CD4-positive, alpha-beta T cell treated with Interleukin-17A for 4 hours (primary cell): ENCODE measurements at regions not wholly inside any gene's neighbourhood (a gene's known extent, or its start where the extent isn't known, plus 50 kb on each side); places are given as distances from the start of the nearest gene placed in this dataset.
"Not testable (repeated sequence)": the region's sequence is repeated elsewhere in the genome, so short reads cannot be mapped to it uniquely, and the experiment has no call there.

ENCODE experiments used
- DNase-seq: peaks from one replicate; pipeline ENCODE4 v3.0.0-alpha.2; 2020; ENCODE audit warnings: mixed read lengths

GRCh38 chr5:33072296-33072695 is 361.2 kb downstream of the NPR3 start:
- no peak for DNase-seq

DNA sequence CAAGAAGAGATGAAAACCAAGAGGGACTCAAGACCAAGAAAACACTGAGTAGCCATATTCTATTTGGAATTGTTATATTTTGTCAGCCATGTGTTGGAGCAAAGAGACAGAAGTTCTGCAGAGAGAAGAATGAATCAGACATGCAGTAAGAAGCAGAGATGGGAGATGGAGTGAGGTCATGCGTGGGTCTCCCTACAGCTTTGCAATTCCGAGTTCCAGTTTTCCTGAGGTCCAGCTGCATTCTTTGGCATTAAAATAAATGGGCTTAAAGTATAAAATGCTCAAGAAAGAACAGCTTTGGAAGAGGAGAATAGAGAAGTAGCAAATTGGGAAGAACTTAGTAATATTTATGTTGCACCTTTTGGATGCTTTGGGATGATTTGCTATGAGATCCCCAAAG is 361.6 kb downstream of the NPR3 start:
- no peak for DNase-seq

DNA sequence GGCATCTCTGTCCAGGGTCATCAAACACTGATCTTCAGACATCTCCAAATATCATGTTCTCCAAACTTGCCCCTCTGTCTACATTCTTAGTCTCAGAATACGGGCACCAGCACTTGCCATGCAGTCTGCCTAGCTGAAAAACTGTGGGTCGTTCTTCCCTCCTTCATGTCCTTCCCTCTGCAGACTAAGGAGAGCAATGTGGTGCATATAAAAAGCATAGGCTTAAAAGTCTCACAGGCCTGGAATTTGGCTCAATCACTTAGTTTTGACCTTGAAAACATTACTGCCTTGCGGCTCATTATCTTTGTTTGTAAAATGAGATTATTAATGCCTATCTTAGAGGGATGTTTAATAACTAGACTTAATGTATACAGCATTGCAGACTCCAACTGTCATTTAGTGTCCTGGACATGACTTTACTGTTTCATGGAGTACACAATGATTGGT is 362.8 kb downstream of the NPR3 start:
- DNase-seq = no peak

DNA sequence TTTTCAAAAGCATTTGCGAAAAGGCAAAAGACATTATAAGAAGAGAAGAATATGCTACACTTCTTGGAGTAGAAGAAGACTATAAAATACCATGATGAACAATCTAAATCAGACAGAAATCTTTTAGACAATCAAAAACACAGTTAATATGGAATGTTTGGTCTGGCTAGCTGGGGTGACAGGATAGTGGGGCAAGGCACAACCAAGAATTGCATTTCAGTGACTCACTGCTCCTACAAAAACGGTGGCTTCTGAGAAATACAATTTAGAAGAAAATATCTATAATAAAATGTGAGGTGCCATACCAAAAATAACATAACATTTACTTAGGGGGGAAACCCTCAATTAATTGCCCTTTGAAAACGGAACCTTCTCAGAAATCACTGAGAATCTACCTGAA is 363.4 kb downstream of the NPR3 start:
- no peak for DNase-seq

GRCh38 chr5:33075731-33076130 is 364.6 kb downstream of the NPR3 start:
- no peak for DNase-seq

DNA sequence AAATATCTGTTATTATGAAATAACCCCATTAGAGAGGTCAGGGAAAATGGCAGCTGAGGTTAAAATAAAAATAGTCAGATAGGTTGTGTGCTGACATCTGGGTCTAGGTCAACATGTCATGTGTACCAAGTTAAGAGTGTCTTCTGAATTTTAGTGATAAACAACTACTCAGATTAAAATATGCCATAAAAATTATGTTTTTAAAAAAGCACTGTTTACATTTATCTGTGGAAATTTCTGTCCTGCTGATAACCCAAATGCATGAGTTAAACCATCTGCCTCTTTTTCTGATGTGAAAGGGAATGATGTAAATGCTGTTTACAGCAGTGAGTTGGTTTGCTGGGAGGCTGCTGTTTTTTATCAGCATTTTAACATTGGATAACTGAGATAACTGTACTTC is 361.2 kb upstream of the TARS1 start:
- DNase-seq = no peak

DNA sequence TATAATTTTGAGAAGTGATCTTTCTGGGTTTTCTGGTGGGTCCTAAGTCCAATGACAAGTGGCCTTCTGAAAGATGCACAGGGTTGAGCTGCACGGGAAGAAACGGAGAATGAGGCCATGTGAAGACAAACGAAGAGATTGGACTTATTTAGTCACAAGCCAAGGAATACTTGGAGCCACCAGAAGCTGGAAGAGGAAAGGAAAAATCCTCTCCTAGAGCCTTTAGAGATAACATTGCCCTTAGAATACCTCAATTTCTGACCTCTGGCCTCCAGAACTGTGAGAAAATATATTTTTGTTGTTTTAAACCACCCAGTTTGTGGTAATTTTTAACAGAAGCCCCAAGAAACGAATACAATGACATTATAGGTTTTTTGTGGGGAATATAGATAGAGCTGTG is 360.5 kb upstream of the TARS1 start:
- DNase-seq = no peak

GRCh38 chr5:33088176-33088575 is 352.6 kb upstream of the TARS1 start:
- no peak for DNase-seq

DNA sequence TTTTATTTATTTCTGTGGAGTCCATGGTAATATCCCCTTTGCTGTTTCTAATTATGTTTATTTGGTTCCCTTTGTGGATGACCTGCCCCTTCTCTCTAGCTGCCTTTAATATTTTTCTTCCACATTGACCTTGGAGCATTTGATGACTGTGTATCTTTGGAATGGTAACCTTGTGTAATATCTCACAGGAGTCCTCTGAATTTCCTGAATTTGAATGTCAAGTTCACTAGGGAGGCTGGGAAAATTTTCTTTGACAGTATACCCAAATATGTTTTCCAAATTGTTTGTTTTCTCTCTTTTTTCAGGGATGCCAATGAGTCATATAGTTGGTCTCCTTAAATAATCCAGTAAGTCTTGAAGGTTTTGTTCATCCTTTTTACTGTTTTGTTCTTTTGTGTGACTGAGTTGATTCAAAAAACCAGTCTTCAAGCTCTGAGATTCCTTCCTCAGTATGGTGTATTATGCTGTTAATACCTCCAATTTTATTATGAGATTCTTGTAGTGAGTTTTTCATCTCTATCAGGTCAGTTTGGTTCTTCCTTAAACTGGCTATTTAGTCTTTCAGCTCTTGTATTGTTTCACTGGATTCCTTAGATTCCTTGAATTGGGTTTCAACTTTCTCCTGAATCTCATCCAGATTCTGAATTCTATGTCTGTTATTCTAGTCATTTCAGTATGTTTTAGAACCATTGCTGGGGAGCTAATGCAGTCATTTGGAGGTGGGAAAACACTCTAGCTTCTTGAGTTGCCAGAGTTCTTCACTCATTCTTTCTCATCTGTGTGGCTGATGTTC is 349.0 kb upstream of the TARS1 start:
- no peak for DNase-seq

GRCh38 chr5:33092719-33093118 is 348.0 kb upstream of the TARS1 start:
- DNase-seq = no peak

DNA sequence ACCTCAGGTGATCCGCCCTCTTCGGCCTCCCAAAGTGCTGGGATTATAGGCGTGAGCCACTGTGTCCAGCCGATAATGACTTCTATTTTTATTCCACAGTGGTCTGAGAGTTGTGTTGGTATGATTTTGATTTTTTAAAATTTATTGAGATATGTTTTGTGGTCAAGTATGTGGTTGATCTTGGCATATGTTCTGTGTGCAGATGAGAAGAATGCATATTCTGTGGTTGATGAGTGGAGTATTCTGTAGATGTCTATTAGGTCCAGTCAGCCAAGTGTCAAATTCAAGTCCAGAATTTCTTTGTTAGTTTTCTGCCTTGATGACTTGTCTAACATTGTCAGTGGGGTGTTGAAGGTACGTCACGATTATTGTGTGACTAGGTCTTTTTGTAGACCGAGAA is 338.2 kb upstream of the TARS1 start:
- DNase-seq = no peak

DNA sequence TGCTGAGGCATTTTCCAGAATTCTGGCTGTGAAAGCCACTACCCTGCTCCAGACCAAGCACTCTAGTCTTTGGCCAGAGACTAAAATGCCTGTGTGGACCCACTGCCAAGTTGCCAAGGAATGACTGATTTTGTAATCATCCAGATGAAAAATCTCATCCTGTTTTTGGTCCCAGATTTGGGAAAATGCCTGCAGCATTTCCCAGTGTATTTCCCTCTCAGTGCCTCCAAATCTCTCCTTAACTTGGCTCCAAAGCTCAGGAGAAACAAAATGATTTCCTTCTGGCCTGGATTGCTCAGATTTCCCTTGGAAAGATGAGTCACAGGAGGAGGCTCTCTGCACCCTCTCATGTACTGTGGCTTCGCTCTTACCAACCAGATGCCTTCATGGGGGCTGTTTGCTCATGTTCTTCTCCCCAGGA is 335.2 kb upstream of the TARS1 start:
- DNase-seq = no peak

- DNase-seq = not testable (repeated sequence)
Observed at GRCh38 chr5:33110496-33110895, 330.3 kb upstream of the TARS1 start.

GRCh38 chr5:33114361-33114760 is 326.4 kb upstream of the TARS1 start:
- DNase-seq = no peak

DNA sequence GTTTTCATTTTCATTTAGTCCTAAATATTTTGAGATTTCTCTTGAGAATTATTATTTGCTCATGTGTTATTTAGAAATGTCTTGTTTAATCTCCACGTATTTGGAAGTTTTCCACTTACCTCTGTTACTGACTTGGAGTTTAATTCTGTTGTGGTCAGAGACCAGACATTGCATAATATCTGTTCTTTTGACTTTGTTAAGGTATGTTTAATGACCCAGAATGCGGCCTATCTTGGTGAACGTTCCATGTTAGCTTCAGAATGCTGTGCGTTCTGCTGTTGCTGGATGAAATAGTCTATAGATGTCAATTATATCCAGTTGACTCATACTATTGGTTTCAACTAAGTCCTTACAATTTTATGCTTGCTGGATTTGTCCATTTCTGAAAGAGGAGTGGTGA is 325.3 kb upstream of the TARS1 start:
- DNase-seq = no peak

- DNase-seq = no peak
Observed at GRCh38 chr5:33118761-33119415, 321.9 kb upstream of the TARS1 start.

- DNase-seq = no peak
Observed at GRCh38 chr5:33120671-33121070, 320.1 kb upstream of the TARS1 start.

DNA sequence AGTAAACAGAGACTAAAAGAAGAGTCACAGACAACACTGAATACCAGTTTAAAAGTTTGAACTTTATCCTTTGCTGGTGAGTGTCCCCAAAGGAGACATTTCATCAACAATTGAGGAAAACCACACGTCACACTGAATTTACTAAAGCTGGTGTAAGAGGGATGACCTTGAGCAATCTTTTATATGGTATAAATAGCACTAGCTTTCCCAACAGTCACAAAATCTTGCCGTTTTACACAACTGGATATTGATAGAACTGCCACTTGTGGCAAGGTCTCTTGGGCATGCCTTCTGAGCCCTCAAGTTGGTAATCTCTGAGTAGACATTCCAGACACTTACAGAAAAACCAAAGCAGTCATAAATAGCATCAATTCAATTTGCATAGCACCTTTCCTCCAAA is 311.5 kb upstream of the TARS1 start:
- no peak for DNase-seq

DNA sequence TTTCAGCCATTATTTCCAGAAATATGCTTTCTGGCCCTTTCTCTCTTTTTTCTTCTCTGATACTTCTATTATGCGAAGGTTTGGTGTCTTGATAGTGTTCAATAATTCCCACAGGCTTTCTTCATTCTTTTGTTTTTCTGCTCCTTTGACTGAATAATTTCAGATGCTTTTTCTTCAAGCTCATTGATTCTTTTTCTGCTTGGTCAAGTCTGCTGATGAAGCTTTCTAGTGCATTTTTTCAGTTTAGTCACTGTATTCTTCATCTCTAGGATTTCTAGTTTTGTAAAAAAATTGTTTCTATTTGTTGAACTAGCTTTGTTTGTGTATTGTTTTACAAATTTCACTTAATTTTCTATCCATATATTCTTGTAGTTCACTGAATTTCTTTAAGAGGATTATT is 304.0 kb upstream of the TARS1 start:
- no peak for DNase-seq

GRCh38 chr5:33138145-33138544 is 302.6 kb upstream of the TARS1 start:
- not testable (repeated sequence) for DNase-seq

GRCh38 chr5:33143405-33144123 is 297.2 kb upstream of the TARS1 start:
- no peak for DNase-seq

GRCh38 chr5:33146881-33147280 is 293.9 kb upstream of the TARS1 start:
- no peak for DNase-seq

DNA sequence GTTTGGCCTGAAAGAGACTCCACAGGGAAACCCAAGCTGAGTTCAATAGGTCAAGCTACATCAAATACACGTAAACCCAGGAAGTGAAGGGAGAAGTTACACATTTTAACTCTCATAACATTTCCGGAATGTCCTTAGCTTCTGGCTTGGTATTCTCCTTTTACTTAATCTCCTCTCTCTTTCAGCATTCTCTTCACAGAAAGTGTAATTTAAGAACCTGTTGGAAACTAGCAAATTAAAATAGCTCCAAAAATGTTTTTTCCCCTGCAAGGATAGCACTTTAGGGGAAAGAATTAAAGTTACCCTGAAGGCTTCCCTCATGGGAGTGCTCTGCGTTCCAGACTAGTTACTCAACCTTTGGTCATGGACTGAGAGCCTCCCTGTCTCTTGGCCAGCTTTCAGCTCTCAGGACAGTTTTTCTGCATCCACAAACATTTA is 292.7 kb upstream of the TARS1 start:
- DNase-seq = no peak

DNA sequence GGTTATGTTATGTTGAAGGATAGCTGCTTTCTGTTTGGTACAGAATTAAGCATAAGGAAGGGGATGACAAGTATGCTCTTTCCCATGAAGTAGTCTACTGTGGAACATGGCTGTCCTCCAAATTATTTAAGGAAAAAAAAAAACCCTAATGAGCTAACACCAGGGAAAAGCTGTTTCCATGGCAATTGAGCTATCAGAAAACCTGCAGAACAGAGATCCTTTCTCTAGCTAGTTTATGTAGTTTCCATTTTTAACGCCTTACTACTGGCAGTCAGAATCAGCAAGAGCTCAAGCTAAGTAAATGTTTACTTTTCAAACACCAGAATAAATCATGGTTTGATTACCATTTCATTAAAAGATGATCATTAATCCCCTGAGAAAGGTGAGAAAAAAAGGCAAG is 287.4 kb upstream of the TARS1 start:
- DNase-seq = no peak
